Glutamatergic neuron (in vitro differentiated cells): ENCODE measurements at regions not wholly inside any gene's neighbourhood (a gene's known extent, or its start where the extent isn't known, plus 50 kb on each side); places are given as distances from the start of the nearest gene placed in this dataset.

Experiments
- DNase-seq: peaks from one replicate; pipeline ENCODE4 v3.0.0; 2022
- H3K27ac Mint-ChIP-seq: one replicate; pipeline ENCODE4 v1.8.0; 2020; ENCODE audit warnings: mild to moderate bottlenecking, mixed read lengths, inconsistent platforms; ENCODE audit not compliant: unreplicated experiment
- H3K27me3 Mint-ChIP-seq: one replicate; pipeline ENCODE4 v1.8.0; 2020; ENCODE audit warnings: mild to moderate bottlenecking, moderate library complexity, mixed read lengths, inconsistent platforms; ENCODE audit not compliant: unreplicated experiment
- H3K36me3 Mint-ChIP-seq: one replicate; pipeline ENCODE4 v1.8.0; 2020; ENCODE audit warnings: mild to moderate bottlenecking, mixed read lengths, inconsistent platforms; ENCODE audit not compliant: unreplicated experiment
- H3K4me1 Mint-ChIP-seq: one replicate; pipeline ENCODE4 v1.8.0; 2020; ENCODE audit warnings: mild to moderate bottlenecking, low read depth, mixed read lengths, inconsistent platforms; ENCODE audit not compliant: unreplicated experiment
- H3K4me3 Mint-ChIP-seq: one replicate; pipeline ENCODE4 v1.8.0; 2020; ENCODE audit warnings: mild to moderate bottlenecking, mixed read lengths, inconsistent platforms; ENCODE audit not compliant: unreplicated experiment
- H3K9me3 Mint-ChIP-seq: one replicate; pipeline ENCODE4 v1.8.0; 2020; ENCODE audit warnings: mild to moderate bottlenecking, moderate library complexity, mixed read lengths, inconsistent platforms; ENCODE audit not compliant: unreplicated experiment
- CTCF ChIP-seq: fragments of 200-600 bp; sonication (generic); IDR thresholded peaks from one replicate; pipeline ENCODE4 v1.5.0; 2021; ENCODE audit not compliant: partially characterized antibody, unreplicated experiment

GRCh38 chr5:97931829-97932228 lies 748.8 kb upstream of the RIOK2 start:
- DNase-seq, result no peak
- H3K9me3 Mint-ChIP-seq, result no peaks in the 10 kb centered on the region
- H3K4me3 Mint-ChIP-seq, result no peak overlapping the region
- no peaks in the 10 kb centered on the region for H3K4me1 Mint-ChIP-seq
- TF ChIP-seq CTCF, result no peak
- no peak overlapping the region for H3K27ac Mint-ChIP-seq
- no peaks in the 10 kb centered on the region for H3K36me3 Mint-ChIP-seq
- no peaks in the 10 kb centered on the region for H3K27me3 Mint-ChIP-seq

- Mint-ChIP-seq H3K4me1 (no peaks in the 10 kb centered on the region), H3K9me3 (peaks cover 1% of the 10 kb centered on the region), H3K4me3 (no peak overlapping the region), H3K27ac (no peak overlapping the region), H3K27me3 (no peaks in the 10 kb centered on the region), H3K36me3 (no peaks in the 10 kb centered on the region)
- DNase-seq, result no peak
- no peak for TF ChIP-seq CTCF
Measured at GRCh38 chr5:97936231-97936630, 753.2 kb upstream of the RIOK2 start.

GRCh38 chr5:97937846-97938245 lies 754.8 kb upstream of the RIOK2 start:
- H3K4me3 Mint-ChIP-seq, result no peak overlapping the region
- no peak for TF ChIP-seq CTCF
- no peak for DNase-seq
- H3K27me3 Mint-ChIP-seq, result no peaks in the 10 kb centered on the region
- H3K9me3 Mint-ChIP-seq, result peaks cover 1% of the 10 kb centered on the region
- no peaks in the 10 kb centered on the region for H3K4me1 Mint-ChIP-seq
- no peaks in the 10 kb centered on the region for H3K36me3 Mint-ChIP-seq
- no peak overlapping the region for H3K27ac Mint-ChIP-seq

GRCh38 chr5:97943036-97943435 lies 760.0 kb upstream of the RIOK2 start:
- Mint-ChIP-seq H3K4me3 (no peak overlapping the region), H3K27ac (no peak overlapping the region), H3K9me3 (peaks cover 1% of the 10 kb centered on the region), H3K4me1 (no peaks in the 10 kb centered on the region), H3K36me3 (no peaks in the 10 kb centered on the region), H3K27me3 (no peaks in the 10 kb centered on the region)
- no peak for DNase-seq
- no peak for TF ChIP-seq CTCF

GRCh38 chr5:97951139-97951538 lies 768.1 kb upstream of the RIOK2 start:
- Mint-ChIP-seq H3K4me1 (no peaks in the 10 kb centered on the region), H3K36me3 (no peaks in the 10 kb centered on the region), H3K27ac (no peak overlapping the region), H3K27me3 (no peaks in the 10 kb centered on the region), H3K9me3 (no peaks in the 10 kb centered on the region), H3K4me3 (no peak overlapping the region)
- DNase-seq, result no peak
- TF ChIP-seq CTCF, result no peak
